ENCODE measurements at regions not wholly inside any gene's neighbourhood (a gene's known extent, or its start where the extent isn't known, plus 50 kb on each side); places are given as distances from the start of the nearest gene placed in this dataset.

DNA sequence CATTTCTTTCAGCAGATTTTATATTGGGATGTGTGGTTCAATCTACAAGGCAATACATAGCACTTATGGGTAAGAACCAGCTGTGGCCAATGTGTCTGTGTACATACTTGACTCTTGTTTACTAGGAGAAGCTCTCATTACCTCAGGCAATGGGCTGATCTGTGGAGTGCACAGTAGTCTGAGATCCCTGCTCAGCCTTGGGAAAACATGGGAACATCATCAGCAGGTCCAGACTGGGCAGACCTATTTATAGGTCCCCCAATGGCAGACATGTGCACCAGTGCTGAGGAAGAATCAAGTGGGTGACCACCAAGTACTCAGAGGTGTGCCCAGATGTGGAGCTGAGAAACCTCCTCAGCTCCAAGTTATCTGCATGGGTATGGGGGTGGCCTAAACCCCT is 349.7 kb downstream of the KIF20B start:
- Histone ChIP-seq H3K4me2 (ENCODE audit: low read depth, low read length) (peak overlapping the region; percentile 25; the same call in 1 of the 2 replicates), H3K4me1 (ENCODE audit: low read length) (peaks cover 49% of the 10 kb centered on the region), H3K9me2 (replicated peaks; ENCODE audit: insufficient read depth, low read length) (no peaks in the 10 kb centered on the region), H2AFZ (ENCODE audit: low read length) (peak overlapping the region; percentile 7; the same call in 1 of the 2 replicates), H3K27me3 (replicated peaks; ENCODE audit: insufficient read depth, low read length) (no peaks in the 10 kb centered on the region), H3K79me2 (ENCODE audit: low read length) (no peaks in the 10 kb centered on the region), H3F3A (ENCODE audit: insufficient read depth, low read length) (peaks cover 13% of the 10 kb centered on the region; the same call in 1 of the 2 replicates), H4K20me1 (ENCODE audit: insufficient read depth, low read length) (no peaks in the 10 kb centered on the region), H3K27ac (ENCODE audit: low read length) (peak overlapping the region; percentile 53; the same call in 1 of the 2 replicates), H3K9ac (ENCODE audit: low read length) (peak overlapping the region; percentile 14; the same call in 1 of the 2 replicates), H3K36me3 (replicated peaks; ENCODE audit: insufficient read depth, low read length) (no peaks in the 10 kb centered on the region), H3K4me3 (ENCODE audit: low read length) (no peak overlapping the region), H3K9me3 (replicated peaks; ENCODE audit: insufficient read depth, low read length) (no peaks in the 10 kb centered on the region)
- TF ChIP-seq EZH2phosphoT487 (IDR thresholded peaks at IDR 0.05; ENCODE audit: low read length) (no peak), CTCF (IDR thresholded peaks at IDR 0.05; ENCODE audit: low read length) (no peak), EZH2 (optimal IDR thresholded peaks at IDR 0.05; ENCODE audit: low read depth, low read length) (no peak)
- no peak for DNase-seq

GRCh38 chr10:90051474-90051873 is 350.1 kb downstream of the KIF20B start:
- Histone ChIP-seq H3K79me2 (ENCODE audit: low read length) (no peaks in the 10 kb centered on the region), H3K4me3 (ENCODE audit: low read length) (no peak overlapping the region), H4K20me1 (ENCODE audit: insufficient read depth, low read length) (no peaks in the 10 kb centered on the region), H2AFZ (ENCODE audit: low read length) (peak overlapping the region; percentile 7; the same call in 1 of the 2 replicates), H3K9ac (ENCODE audit: low read length) (peak overlapping the region; percentile 14; the same call in 1 of the 2 replicates), H3F3A (ENCODE audit: insufficient read depth, low read length) (peaks cover 13% of the 10 kb centered on the region; the same call in 1 of the 2 replicates), H3K9me2 (replicated peaks; ENCODE audit: insufficient read depth, low read length) (no peaks in the 10 kb centered on the region), H3K27ac (ENCODE audit: low read length) (peak overlapping the region; percentile 53; the same call in 1 of the 2 replicates), H3K36me3 (replicated peaks; ENCODE audit: insufficient read depth, low read length) (no peaks in the 10 kb centered on the region), H3K4me1 (ENCODE audit: low read length) (peaks cover 45% of the 10 kb centered on the region), H3K27me3 (replicated peaks; ENCODE audit: insufficient read depth, low read length) (no peaks in the 10 kb centered on the region), H3K9me3 (replicated peaks; ENCODE audit: insufficient read depth, low read length) (no peaks in the 10 kb centered on the region), H3K4me2 (ENCODE audit: low read depth, low read length) (peak overlapping the region; percentile 25; the same call in 1 of the 2 replicates)
- DNase-seq = peak; percentile 20
- TF ChIP-seq EZH2 (optimal IDR thresholded peaks at IDR 0.05; ENCODE audit: low read depth, low read length) (no peak), CTCF (IDR thresholded peaks at IDR 0.05; ENCODE audit: low read length) (no peak), EZH2phosphoT487 (IDR thresholded peaks at IDR 0.05; ENCODE audit: low read length) (no peak)

- H2AFZ ChIP-seq (ENCODE audit: low read length) = no peak overlapping the region
- H3K4me1 ChIP-seq (ENCODE audit: low read length) = no peaks in the 10 kb centered on the region
- H3K9me3 ChIP-seq (replicated peaks; ENCODE audit: insufficient read depth, low read length) = no peaks in the 10 kb centered on the region
- H4K20me1 ChIP-seq (ENCODE audit: insufficient read depth, low read length) = no peaks in the 10 kb centered on the region
- no peaks in the 10 kb centered on the region for H3F3A ChIP-seq (ENCODE audit: insufficient read depth, low read length)
- TF ChIP-seq CTCF (IDR thresholded peaks at IDR 0.05; ENCODE audit: low read length) (no peak), EZH2 (optimal IDR thresholded peaks at IDR 0.05; ENCODE audit: low read depth, low read length) (no peak), EZH2phosphoT487 (IDR thresholded peaks at IDR 0.05; ENCODE audit: low read length) (no peak)
- DNase-seq = no peak
- no peaks in the 10 kb centered on the region for H3K27me3 ChIP-seq (replicated peaks; ENCODE audit: insufficient read depth, low read length)
- no peak overlapping the region for H3K27ac ChIP-seq (ENCODE audit: low read length)
- no peaks in the 10 kb centered on the region for H3K79me2 ChIP-seq (ENCODE audit: low read length)
- no peaks in the 10 kb centered on the region for H3K36me3 ChIP-seq (replicated peaks; ENCODE audit: insufficient read depth, low read length)
- no peak overlapping the region for H3K4me2 ChIP-seq (ENCODE audit: low read depth, low read length)
- no peak overlapping the region for H3K4me3 ChIP-seq (ENCODE audit: low read length)
- H3K9ac ChIP-seq (ENCODE audit: low read length) = no peak overlapping the region
- H3K9me2 ChIP-seq (replicated peaks; ENCODE audit: insufficient read depth, low read length) = no peaks in the 10 kb centered on the region
Observed at GRCh38 chr10:90062786-90063185, 361.4 kb downstream of the KIF20B start.

Data from MM.1S (cell line).